Caco-2 (cell line): ENCODE measurements at regions not wholly inside any gene's neighbourhood (a gene's known extent, or its start where the extent isn't known, plus 50 kb on each side); places are given as distances from the start of the nearest gene placed in this dataset.

Source experiments
- BruUV-seq: library from RNA; stranded (reverse); fragments of 400-500 nt; replicated peaks from 2 replicates; lab custom pipeline; 2021; lab: Mats Ljungman, UMichigan
- CTCF ChIA-PET: fragments of 300-600 bp; sonication (Branson Sonifier 250); formaldehyde crosslinking; loops from one replicate; lab custom pipeline; 2022; ENCODE audit warnings: antibody characterized with exemption; lab: Charles Lee
- POLR2A ChIA-PET: fragments of 300-600 bp; sonication (Branson Sonifier 250); formaldehyde crosslinking; loops from one replicate; lab custom pipeline; 2022; ENCODE audit warnings: antibody characterized with exemption; lab: Charles Lee
- DNase-seq, 2 experiments: peaks; one replicate each; pipeline versions ENCODE4 v3.0.0 to v3.0.0-alpha.2; 2020 to 2022
- H3K27me3 ChIP-seq: replicated peaks from 2 replicates; pipeline ENCODE4 v1.6.0; 2011; ENCODE audit warnings: low read length; ENCODE audit not compliant: control insufficient read depth, insufficient read depth
- H3K36me3 ChIP-seq: 2 replicates; pipeline ENCODE4 v1.5.1; 2011; ENCODE audit warnings: low read length; ENCODE audit not compliant: control insufficient read depth, insufficient read depth
- H3K4me1 ChIP-seq: fragments of 250-450 bp; sonication (Bioruptor Pico); 2 replicates; pipeline ENCODE4 v1.5.1; 2020; ENCODE audit warnings: mild to moderate bottlenecking
- H3K4me3 ChIP-seq: 2 replicates; pipeline ENCODE4 v1.5.1; 2011; ENCODE audit warnings: low read depth, mild to moderate bottlenecking, control low read depth, low read length
- H3K9me3 ChIP-seq: fragments of 250-450 bp; sonication (Bioruptor Pico); 2 replicates; pipeline ENCODE4 v1.5.1; 2020; ENCODE audit warnings: mild to moderate bottlenecking, moderate library complexity
- H3K27ac Mint-ChIP-seq: one replicate; pipeline ENCODE4 v1.8.0; 2022; ENCODE audit warnings: mixed read lengths; ENCODE audit not compliant: unreplicated experiment
- H3K27me3 Mint-ChIP-seq: one replicate; pipeline ENCODE4 v1.8.0; 2022; ENCODE audit warnings: mixed read lengths; ENCODE audit not compliant: insufficient read depth, unreplicated experiment
- H3K36me3 Mint-ChIP-seq: one replicate; pipeline ENCODE4 v1.8.0; 2022; ENCODE audit warnings: mild to moderate bottlenecking, mixed read lengths; ENCODE audit not compliant: insufficient read depth, unreplicated experiment
- H3K4me1 Mint-ChIP-seq: one replicate; pipeline ENCODE4 v1.8.0; 2022; ENCODE audit warnings: low read depth, mixed read lengths; ENCODE audit not compliant: unreplicated experiment
- H3K4me3 Mint-ChIP-seq: one replicate; pipeline ENCODE4 v1.8.0; 2022; ENCODE audit warnings: mild to moderate bottlenecking, moderate library complexity, mixed read lengths; ENCODE audit not compliant: unreplicated experiment
- H3K9me3 Mint-ChIP-seq: one replicate; pipeline ENCODE4 v1.8.0; 2022; ENCODE audit warnings: mixed read lengths; ENCODE audit not compliant: unreplicated experiment
- CTCF ChIP-seq, 2 experiments: fragments of 200-600 bp in 1 of 2; IDR thresholded peaks; 1 replicate in 1 of 2; 2 replicates in 1 of 2; pipeline versions ENCODE4 v1.5.1 to v1.8.0; 2011 to 2022; ENCODE audit warnings: antibody characterized with exemption in 1 of 2, control low read depth in 1 of 2, inconsistent platforms in 1 of 2, low read depth in 1 of 2, low read length in 1 of 2, mild to moderate bottlenecking in 1 of 2, moderate library complexity in 1 of 2; ENCODE audit not compliant: insufficient read depth in 1 of 2, severe bottlenecking in 1 of 2, unreplicated experiment in 1 of 2
- intact Hi-C: fragments of 100-400 bp; cut with micrococcal nuclease; formaldehyde crosslinking; loops from one replicate; pipeline ENCODE4 v1.10.0; 2022; ENCODE audit not compliant: unreplicated experiment

- intact Hi-C loops: loop anchor here (1.0 kb wide), 1 partner anchor 28 kb away; no protein-coding TSS in a partner anchor
- H3K27ac Mint-ChIP-seq: no peak overlapping the region
- H3K36me3 Mint-ChIP-seq: no peaks in the 10 kb centered on the region
- ChIA-PET POLR2A (no interaction called here), CTCF (no interaction called here)
- Histone ChIP-seq H3K36me3 (no peaks in the 10 kb centered on the region; the same call in 1 of the 2 replicates), H3K4me3 (no peak overlapping the region), H3K9me3 (no peaks in the 10 kb centered on the region), H3K27me3 (no peaks in the 10 kb centered on the region), H3K4me1 (no peaks in the 10 kb centered on the region)
- H3K4me3 Mint-ChIP-seq: no peak overlapping the region
- no peak for DNase-seq
- peaks cover 15% of the 10 kb centered on the region for H3K4me1 Mint-ChIP-seq
- no TSS peak for BruUV-seq
- H3K27me3 Mint-ChIP-seq: no peaks in the 10 kb centered on the region
- no peaks in the 10 kb centered on the region for H3K9me3 Mint-ChIP-seq
- no peak for TF ChIP-seq CTCF (IDR thresholded peaks at IDR 0.05; ENCODE audit: insufficient read depth in 1 of 2, low read depth in 1 of 2, low read length in 1 of 2, severe bottlenecking in 1 of 2, unreplicated experiment in 1 of 2)
These were observed 354.4 kb downstream of the KCNRG start for GRCh38 chr13:50369646-50370045.

- Mint-ChIP-seq H3K36me3 (no peaks in the 10 kb centered on the region), H3K9me3 (no peaks in the 10 kb centered on the region), H3K4me3 (no peak overlapping the region), H3K27ac (no peak overlapping the region), H3K27me3 (no peaks in the 10 kb centered on the region), H3K4me1 (peaks cover 7% of the 10 kb centered on the region)
- TF ChIP-seq CTCF (IDR thresholded peaks at IDR 0.05; ENCODE audit: insufficient read depth in 1 of 2, low read depth in 1 of 2, low read length in 1 of 2, severe bottlenecking in 1 of 2, unreplicated experiment in 1 of 2): no peak
- Histone ChIP-seq H3K4me3 (no peak overlapping the region), H3K4me1 (no peaks in the 10 kb centered on the region), H3K36me3 (no peaks in the 10 kb centered on the region; the same call in 1 of the 2 replicates), H3K9me3 (no peaks in the 10 kb centered on the region), H3K27me3 (no peaks in the 10 kb centered on the region)
- no TSS peak for BruUV-seq
- intact Hi-C loops: loop anchor here (1.0 kb wide), 1 partner anchor 27 kb away; no protein-coding TSS in a partner anchor
- no peak for DNase-seq
- CTCF ChIA-PET: no interaction called here
- POLR2A ChIA-PET: no interaction called here
These were observed 355.2 kb downstream of the KCNRG start for GRCh38 chr13:50370303-50370950.

GRCh38 chr13:50374517-50374916 lies 359.3 kb downstream of the KCNRG start:
- no peaks in the 10 kb centered on the region for H3K9me3 ChIP-seq
- BruUV-seq: no TSS peak
- intact Hi-C loops: no loop called here
- peaks cover 13% of the 10 kb centered on the region for H3K4me1 Mint-ChIP-seq
- H3K27me3 ChIP-seq: no peaks in the 10 kb centered on the region
- H3K27ac Mint-ChIP-seq: no peak overlapping the region
- DNase-seq: no peak
- H3K36me3 ChIP-seq: no peaks in the 10 kb centered on the region; the same call in 1 of the 2 replicates
- no peaks in the 10 kb centered on the region for H3K27me3 Mint-ChIP-seq
- H3K9me3 Mint-ChIP-seq: no peaks in the 10 kb centered on the region
- ChIA-PET POLR2A (no interaction called here), CTCF (no interaction called here)
- H3K4me3 Mint-ChIP-seq: no peak overlapping the region
- H3K36me3 Mint-ChIP-seq: no peaks in the 10 kb centered on the region
- peaks cover 12% of the 10 kb centered on the region; the same call in 1 of the 2 replicates for H3K4me1 ChIP-seq
- no peak overlapping the region for H3K4me3 ChIP-seq
- no peak for TF ChIP-seq CTCF (IDR thresholded peaks at IDR 0.05; ENCODE audit: insufficient read depth in 1 of 2, low read depth in 1 of 2, low read length in 1 of 2, severe bottlenecking in 1 of 2, unreplicated experiment in 1 of 2)
